ENCODE measurements at regions not wholly inside any gene's neighbourhood (a gene's known extent, or its start where the extent isn't known, plus 50 kb on each side); places are given as distances from the start of the nearest gene placed in this dataset.
"Not testable (repeated sequence)": the region's sequence is repeated elsewhere in the genome, so short reads cannot be mapped to it uniquely, and the experiment has no call there.

DNA sequence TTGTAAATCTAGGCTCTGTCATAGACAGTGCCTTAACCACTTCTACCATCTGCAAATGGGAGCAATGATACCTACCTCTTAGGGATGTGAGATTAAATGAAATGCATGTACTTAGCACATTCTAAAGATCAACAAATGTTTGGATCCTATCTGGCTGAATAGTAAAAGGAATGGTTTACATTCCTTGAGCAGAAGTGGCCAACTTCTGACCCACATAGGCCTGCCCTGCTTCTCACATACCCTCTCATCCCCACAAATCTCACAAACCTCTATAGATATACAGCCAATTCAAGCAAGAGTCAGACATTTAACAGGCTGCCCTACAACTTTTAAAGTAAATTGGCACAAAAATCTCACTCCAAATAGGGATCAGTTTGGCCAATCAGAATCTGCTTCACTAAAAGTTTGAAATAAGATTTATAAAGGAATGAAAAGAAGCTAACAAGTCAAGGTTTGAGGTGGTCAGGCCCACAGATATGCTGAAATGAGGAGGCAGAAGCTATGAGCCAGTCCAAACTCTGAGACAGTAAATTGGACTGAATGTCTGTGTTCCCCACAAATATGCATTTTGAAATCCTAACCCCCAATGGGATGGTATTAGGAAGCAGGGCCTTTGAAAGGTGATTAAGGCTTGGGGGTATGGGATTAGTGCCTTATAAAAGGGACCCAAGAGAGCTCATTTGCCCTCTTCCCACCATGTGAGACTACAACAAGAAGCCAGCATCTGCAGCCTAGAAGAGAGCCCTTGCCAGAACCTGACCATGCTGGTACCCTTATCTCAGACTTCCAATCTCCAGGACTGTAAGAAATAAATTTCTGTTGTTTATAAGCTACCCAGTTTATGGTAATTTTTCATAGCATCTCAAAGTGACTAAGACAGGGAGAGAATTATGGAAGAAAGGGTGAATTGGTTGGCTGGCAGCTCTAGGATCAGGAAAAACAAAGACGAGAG, 227.8 kb upstream of the RBMS1 start:
- DNase-seq (ENCODE audit: low read depth, low spot score): no peak

DNA sequence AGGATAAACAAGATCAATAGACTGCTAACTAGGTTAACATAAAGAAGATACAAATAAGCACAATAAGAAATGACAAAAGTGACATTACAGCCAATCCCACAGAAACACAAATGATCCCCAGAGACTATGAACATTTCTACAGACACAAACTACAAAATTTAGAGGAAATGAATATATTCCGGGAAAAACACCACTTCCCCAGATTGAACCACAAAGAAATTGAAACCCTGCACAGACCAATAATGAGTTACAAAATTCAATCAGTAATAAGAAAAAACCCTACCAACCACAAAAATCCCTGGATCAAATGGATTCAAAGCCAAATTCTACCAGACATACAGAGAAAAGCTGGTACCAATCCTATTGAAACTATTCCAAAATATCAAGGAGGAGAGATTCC, 232.4 kb upstream of the RBMS1 start:
- no peak for DNase-seq (ENCODE audit: low read depth, low spot score)

DNA sequence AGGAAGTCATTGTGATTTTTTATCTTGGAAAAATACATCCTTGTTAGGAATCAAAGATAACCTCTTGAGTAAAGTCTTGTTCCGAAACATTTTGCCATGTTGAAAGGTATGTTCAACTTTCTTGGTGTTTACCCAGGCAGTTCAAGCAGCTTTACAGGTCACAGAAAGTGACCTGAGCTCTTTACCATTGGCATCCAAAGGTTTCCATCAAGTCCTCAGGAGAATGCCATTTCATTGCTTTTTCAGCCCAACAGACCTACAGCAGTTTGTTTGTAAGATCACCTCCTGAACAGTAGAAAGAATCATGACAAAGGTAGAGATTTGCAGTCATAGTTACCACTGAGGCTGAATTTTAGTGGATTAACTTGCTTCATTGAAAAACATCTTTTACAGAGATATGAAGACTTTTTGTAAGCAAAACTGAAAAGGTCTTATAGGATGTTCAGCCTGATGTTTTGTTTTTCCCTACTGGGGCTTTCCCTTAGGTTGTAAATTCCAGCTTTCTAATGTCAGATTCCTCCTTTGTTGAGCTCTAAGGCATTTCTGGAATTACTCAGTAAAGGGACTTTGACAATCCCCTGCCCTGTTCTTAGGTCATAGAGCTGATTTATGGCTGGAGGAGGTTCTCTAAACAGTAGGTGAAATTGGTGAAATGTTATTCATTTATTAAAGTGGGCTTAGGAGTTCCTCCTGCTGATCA, 236.8 kb upstream of the RBMS1 start:
- no peak for DNase-seq (ENCODE audit: low read depth, low spot score)

DNA sequence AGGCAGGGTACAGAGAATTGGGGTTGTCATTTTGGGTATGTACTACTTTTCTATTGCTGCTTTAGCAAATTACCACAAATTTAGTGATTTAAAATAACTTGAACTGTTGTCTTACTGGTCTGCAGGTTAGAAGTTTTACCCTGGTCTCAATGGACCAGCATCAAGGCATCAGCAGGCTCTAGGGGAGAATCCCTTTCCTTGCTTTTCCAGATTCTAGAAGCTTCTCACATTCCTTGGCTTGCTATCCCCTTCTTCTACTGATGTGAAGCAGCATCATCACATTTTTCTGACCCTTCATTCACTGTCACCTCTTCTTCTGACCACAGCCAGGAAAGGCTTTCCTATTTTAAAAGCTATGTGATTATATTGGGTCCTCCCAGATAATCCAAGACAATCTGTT, 237.8 kb upstream of the RBMS1 start:
- DNase-seq (ENCODE audit: low read depth, low spot score): no peak

DNA sequence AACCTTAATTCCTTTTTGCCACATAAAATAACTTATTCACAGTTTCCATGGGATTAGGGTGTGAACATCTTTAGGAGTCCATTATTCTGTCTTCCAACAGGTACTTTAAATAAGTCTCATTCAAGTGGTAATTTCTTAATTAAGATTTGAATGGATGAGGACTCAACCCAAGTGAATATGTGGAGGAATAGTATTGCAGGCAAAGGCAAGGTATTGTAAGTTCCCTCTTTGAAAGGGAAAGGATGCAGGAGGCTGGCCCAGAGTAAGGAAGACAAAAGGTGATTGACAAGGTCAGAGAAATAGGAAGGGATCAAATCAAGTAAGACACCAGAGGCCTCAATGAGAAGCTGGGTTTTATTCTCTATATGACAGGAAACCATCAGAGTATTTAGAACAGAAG, 238.2 kb upstream of the RBMS1 start:
- peak; percentile 33 for DNase-seq (ENCODE audit: low read depth, low spot score)

DNA sequence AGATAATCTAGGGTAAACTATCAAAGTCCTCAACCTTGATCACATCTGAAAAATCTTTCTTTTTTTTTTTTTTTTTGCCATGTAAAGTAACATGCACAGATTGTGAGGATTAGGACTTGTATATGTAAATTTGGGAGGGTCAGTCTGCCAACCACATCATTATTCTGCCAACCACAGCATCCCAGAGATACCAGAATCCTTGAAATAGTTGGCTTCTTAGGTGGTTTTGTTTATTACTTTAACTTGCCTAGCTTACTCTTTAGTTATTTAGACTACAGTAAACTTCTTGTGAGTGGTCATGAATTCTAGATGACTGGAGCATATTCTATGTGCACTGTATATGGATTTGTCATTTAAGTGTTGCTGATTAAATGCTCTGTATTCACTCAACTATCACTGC, 242.1 kb upstream of the RBMS1 start:
- DNase-seq (ENCODE audit: low read depth, low spot score): no peak

DNA sequence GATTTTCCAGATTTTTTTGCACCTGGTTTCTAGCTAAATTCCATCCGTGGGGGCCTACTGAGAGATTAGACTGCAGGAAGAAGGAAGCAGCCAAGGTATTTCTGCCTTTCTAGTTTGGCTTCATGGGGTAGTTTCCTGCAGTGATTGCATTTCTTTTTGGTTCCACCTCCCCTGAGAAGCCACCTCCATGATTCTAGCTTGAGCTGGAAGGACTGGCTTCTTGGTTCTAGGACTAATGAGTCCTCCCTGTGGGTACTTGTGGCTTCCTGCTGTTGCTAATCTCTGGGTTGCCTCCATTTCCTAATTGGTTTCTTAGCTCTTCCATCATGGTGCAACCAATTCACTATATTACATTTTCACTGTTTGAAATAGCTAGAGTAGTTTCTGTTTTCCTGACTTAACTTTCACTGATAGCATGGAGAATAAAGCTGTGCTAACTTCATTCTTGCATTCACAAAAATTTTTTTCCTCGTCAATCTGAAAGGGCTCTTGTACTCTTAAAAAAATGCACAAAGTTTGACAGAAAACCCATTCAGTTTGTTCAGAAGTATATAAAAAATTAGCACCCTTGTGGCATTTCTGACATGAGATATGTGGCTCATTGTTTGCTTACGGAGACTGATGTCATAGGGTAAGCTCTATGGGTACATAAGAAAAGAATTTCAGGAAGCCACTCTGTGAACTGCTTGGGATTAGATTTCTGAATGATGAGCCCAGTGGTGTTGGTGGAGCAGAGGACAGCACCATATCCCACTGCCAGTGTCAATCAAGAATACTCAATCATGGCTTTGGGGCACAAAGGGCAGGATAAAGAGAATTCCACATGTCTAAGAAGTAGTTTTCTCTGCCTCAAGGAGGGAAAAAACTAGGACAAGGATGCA, 242.8 kb upstream of the RBMS1 start:
- DNase-seq (ENCODE audit: low read depth, low spot score): no peak

DNA sequence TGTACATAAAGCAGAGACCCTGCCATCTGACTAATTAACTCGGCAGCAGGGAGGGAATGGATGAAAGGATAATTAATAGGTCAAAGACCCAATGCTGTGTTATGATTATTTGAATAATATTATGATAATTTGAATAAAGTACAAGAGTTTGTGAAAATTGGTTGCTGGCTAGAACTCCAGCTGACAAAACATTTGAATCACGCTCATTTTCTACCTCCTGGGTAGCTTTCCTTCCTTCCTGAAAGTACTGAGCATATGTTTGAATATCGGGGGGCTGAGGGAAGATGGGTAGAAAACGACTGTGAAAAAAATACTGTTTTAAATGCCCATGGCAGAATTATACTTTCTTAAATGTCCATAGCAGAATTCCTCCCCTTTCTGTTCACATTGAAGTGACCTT, 243.6 kb upstream of the RBMS1 start:
- DNase-seq (ENCODE audit: low read depth, low spot score): no peak

DNA sequence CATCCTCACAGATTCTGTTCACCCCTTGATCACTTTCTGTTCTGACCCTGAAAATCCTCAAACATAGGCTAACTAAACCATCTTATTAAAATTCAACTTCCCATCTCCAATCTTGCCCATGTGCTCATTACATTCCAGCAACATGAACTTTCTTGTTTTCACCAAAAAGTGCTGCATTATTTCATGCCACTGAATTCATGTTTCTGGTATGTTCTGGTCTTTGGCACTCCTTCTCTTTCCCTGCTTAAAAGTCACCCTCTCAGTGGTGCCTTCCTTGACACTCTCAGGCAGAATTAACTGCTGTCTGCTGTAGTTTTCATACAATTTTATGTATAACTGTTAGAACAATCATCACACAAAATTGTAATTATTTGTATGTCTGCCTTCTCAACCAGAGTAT, 247.7 kb upstream of the RBMS1 start:
- no peak for DNase-seq (ENCODE audit: low read depth, low spot score)

DNA sequence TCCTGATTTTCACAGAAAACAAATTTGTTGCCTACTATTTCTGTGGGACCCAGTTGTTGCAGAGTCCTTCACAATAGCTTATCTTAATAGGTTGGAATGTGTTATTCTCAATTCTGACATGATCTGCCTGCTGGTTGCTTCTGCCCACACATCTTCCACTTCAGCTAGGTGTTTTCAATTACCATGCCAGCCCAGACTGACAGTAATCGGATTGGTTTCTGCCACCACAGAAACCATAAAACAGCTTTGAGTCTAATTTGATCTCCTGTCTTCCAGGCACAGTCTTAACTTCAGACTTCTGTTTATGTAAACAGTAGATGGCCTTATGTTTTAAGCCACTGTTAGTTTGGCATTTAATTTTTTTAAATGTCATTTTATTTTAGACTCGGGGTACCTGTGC, 248.2 kb upstream of the RBMS1 start:
- DNase-seq (ENCODE audit: low read depth, low spot score): no peak

DNA sequence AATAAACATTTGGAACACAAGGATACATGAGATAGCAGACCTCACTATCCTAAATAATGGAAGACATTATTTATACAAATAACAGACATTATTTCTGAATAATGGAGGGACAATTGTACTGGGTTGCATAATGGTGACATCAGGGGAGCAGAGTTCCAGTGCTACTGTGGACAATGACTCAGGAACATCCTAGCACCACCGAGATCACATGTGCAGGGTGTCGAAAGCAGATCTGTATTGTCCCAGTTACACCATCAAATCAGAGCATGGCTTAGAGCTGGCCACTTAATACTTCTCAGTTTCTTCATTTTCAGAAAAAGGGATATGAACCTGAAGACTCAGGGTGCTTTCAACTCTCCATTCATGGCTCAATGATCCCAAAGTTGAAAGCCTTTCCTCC, 249.1 kb upstream of the RBMS1 start:
- no peak for DNase-seq (ENCODE audit: low read depth, low spot score)

DNA sequence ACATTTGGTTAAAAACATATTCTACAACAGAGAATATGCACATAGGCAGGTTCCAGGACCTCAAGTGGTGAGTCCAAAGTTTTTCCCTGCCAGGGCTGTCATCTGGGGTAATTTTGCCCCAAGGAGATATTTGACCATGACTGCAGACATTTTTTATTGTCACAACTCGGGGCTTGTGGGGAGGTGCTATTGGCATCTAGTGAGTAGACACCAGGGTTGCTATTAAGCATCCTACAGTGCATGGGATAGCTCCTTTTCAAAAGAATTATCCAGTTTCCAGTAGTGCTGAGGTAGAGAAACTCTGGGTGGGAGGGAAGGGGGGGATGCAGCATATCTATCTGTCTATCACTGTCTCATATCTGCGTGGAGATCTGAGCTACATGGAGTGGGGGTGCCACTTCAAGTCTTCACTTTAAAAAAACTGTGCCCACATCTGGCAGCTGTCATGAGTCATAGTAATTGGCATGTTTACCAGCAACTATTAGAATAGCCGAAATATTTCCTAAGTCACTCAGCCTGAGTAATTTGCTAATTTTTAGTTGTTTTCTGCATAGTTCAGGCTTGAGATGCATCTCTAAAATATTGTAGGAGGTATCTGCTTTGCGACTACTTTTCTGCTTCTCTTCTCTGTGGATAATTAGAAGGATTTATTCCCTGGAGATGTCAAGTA, 254.0 kb upstream of the RBMS1 start:
- DNase-seq (ENCODE audit: low read depth, low spot score): no peak

DNA sequence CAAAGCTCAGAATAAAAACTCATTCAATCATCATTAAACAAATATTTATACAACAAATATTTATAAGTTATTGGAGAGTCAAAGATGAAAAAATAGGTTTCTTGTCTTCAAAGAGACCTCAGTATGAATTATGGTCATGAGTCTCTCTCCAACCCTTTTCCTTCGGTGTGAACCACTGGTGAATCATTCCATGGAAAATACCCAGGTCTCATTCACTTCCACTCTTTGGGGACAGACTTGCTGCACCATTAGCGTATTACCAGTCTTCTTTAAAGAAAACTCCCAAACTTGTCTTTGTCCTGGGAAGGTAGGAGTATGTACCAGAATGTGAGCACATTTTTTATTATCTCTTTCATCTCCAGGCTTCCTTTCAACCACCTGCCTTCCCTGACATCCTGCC, 257.4 kb upstream of the RBMS1 start:
- DNase-seq (ENCODE audit: low read depth, low spot score): no peak

DNA sequence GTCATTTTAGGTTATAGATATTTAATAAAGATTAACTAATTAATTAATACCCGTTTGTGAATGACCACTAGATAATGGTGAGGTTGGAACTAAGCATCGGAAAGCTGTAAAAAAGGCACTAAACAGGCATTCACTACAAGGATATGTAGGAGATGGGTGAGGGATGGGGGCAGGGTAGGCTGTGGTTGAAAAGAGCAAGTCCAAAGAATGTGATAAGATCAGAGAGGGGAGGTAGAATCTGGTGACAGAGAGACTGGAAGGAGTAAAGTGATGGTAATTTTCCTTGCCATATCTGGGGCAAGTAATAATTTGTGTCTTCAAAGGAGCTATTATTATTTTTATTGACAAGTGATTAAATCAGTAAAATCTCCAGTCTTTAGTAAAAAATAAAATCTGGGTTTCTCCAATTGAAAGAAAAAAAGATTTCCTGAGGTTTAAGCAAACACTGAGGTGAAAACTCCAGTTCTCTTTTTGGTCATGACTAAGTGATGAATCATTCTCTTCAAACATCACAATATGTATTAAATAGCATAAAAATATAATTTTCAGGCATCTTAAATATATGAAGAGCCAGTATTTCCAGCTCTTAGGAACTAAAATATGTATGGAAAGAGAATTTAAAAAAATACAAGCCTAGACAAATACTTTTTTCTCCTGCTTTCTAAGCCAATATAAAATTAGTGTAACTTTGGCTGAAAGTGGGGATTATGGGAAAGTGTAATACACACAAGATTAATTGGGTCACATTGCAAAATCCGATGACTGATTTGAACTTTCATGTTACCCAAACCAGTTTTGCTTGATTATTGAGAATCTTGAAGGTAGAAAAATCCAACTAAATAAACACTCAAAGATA, 259.1 kb upstream of the RBMS1 start:
- no peak for DNase-seq (ENCODE audit: low read depth, low spot score)

DNA sequence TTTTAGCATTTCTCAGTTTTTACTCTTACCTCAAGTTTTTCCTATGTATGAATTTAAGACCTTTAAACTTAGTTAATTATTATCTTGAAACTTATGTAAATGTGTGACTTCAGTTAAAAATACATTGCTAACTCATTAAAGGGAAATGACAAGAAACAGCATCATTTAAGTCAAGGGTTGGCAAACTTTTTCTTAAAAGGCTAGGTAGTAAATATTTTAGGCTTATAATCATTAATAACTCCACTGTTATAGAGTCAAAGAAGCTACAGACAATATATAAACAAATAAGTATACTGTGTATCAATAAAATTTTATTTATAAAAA, 259.7 kb upstream of the RBMS1 start:
- DNase-seq (ENCODE audit: low read depth, low spot score): no peak

DNA sequence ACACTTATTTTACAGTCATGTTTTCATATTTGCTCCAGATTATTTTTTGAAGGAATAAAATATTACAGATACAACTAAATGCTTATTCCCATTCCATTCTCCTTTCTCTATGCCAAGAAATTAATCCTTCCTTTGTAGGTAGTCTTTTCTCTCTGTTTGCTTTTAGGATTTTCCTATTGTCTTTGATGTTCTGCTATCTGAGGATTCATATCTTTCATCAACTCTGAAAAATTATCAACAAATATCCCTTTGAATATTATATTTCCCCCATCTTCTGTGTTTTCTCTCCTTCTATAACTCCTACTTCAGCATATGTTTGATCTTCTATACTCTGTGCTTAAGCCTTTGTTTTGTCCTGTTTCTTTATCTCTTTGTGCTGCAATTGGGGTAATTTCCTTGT, 260.4 kb upstream of the RBMS1 start:
- DNase-seq (ENCODE audit: low read depth, low spot score): no peak

DNA sequence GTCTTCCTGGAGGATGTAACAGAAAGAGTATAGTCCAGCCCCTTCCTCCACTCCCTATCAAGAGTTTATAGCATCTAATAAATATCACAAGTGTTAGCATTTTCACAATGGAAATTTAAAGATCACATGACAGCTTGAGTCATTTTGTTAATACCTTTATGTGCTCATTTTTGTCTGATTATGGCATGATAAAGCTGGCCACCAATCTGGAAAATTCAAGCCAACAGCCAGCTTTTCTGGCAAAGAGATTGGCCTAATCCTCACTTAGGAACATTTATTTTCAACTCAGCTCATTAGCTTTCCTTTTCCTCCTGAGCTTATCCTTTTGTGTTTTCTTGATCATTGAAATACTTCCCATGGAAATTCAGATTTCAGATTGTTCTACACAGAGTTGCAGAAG, 262.9 kb upstream of the RBMS1 start:
- no peak for DNase-seq (ENCODE audit: low read depth, low spot score)

DNA sequence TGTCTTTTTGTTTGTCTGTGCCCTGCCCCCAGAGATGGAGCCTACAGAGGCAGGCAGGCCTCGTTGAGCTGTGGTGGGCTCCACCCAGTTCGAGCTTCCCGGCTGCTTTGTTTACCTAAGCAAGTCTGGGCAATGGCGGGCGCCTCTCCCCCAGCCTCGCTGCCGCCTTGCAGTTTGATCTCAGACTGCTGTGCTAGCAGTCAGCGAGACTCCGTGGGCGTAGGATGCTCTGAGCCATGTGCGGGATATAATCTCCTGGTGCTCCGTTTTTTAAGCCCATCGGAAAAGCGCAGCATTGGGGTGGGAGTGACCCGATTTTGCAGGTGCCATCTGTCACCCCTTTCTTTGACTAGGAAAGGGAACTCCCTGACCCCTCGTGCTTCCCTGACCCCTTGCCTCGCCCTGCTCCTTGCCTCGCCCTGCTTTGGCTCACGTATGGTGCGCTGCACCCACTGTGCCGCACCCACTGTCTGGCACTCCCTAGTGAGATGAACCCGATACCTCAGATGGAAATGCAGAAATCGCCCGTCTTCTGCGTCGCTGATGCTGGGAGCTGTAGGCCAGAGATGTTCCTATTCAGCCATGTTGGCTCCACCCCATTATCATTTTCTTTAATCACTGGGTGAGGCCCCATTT, 269.0 kb upstream of the RBMS1 start:
- not testable (repeated sequence) for DNase-seq (ENCODE audit: low read depth, low spot score)

DNA sequence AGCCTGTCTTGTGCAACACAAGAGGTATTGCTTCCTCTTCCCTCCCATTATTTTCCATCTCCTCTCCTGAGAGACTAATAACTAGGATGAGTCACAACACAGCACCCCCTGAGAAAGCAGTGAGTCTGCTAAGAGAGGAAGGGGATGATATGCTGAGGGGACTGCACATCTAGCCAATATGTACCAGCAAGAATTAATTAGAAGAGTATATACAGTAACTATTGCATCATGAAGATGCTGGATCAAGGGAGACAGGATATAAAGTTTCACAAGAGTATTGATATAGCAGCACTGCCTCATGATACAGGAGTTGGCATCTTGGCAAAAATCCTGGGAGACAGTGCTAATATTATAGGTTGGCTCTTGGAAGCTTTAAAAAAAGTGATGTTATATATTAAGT, 289.9 kb upstream of the RBMS1 start:
- DNase-seq (ENCODE audit: low read depth, low spot score): no peak

DNA sequence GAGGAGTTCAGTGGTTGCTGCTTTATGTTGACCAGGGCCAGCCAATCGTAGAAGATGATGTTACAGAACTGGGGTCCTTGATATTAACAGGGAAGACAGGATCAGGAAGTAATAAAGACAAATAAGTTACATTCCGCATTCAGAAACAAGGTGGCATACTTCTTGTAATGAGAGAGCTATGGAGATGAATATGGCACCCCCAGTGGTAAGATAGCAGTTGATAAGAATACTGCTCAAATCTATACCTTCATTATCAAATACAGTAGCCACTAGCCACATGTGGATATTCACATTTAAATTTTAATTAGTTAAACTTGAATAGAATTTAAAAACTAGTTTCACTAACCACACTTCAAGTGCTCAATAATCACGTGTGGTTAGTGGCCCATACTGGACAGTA, 290.4 kb upstream of the RBMS1 start:
- DNase-seq (ENCODE audit: low read depth, low spot score): no peak

Measured in iPS DF 19.7 (cell line).